HCT116 (cell line): ENCODE measurements at regions not wholly inside any gene's neighbourhood (a gene's known extent, or its start where the extent isn't known, plus 50 kb on each side); places are given as distances from the start of the nearest gene placed in this dataset.

Experiments
- MAX ChIP-seq: IDR thresholded peaks from 2 replicates; pipeline ENCODE4 v1.6.1; 2012
- POLR2A ChIP-seq: IDR thresholded peaks from 2 replicates; pipeline ENCODE4 v1.7.0; 2011; ENCODE audit warnings: borderline replicate concordance; ENCODE audit not compliant: insufficient read depth, insufficient read length; ENCODE audit errors: extremely low read depth
- SP1 ChIP-seq: IDR thresholded peaks from 2 replicates; pipeline ENCODE4 v1.6.1; 2012; ENCODE audit warnings: low read depth
- YY1 ChIP-seq: IDR thresholded peaks from 2 replicates; pipeline ENCODE4 v1.6.1; 2011; ENCODE audit warnings: low read length, low read depth, moderate library complexity, mild to moderate bottlenecking; ENCODE audit not compliant: insufficient replicate concordance; ENCODE audit errors: extremely low read depth
- TF ChIP-seq, protein P1 (sequence below), 3 experiments: fragments of 200-600 bp in 1 of 3; sonication (generic) in 1 of 3; IDR thresholded peaks in 2 of 3; conservative IDR thresholded peaks in 1 of 3; 2 replicates each; pipeline ENCODE4 v1.5.1; 2012 to 2017; ENCODE audit warnings: low read depth in 2 of 3, low read length in 2 of 3, antibody characterized with exemption in 1 of 3, borderline replicate concordance in 1 of 3, control low read depth in 1 of 3, mild to moderate bottlenecking in 1 of 3, mixed read lengths in 1 of 3, mixed run types in 1 of 3, moderate library complexity in 1 of 3; ENCODE audit not compliant: insufficient read depth in 1 of 3

GRCh38 chr9:93826209-93826608, 128.9 kb downstream of the BARX1 start:
- TF ChIP-seq, protein P1, sequence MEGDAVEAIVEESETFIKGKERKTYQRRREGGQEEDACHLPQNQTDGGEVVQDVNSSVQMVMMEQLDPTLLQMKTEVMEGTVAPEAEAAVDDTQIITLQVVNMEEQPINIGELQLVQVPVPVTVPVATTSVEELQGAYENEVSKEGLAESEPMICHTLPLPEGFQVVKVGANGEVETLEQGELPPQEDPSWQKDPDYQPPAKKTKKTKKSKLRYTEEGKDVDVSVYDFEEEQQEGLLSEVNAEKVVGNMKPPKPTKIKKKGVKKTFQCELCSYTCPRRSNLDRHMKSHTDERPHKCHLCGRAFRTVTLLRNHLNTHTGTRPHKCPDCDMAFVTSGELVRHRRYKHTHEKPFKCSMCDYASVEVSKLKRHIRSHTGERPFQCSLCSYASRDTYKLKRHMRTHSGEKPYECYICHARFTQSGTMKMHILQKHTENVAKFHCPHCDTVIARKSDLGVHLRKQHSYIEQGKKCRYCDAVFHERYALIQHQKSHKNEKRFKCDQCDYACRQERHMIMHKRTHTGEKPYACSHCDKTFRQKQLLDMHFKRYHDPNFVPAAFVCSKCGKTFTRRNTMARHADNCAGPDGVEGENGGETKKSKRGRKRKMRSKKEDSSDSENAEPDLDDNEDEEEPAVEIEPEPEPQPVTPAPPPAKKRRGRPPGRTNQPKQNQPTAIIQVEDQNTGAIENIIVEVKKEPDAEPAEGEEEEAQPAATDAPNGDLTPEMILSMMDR (IDR thresholded peaks at IDR 0.05 in 2 of 3, conservative IDR thresholded peaks at IDR 0.05 in 1 of 3; ENCODE audit: borderline replicate concordance in 1 of 3, insufficient read depth in 1 of 3, low read depth in 2 of 3, low read length in 2 of 3) = peak; percentile 26 to 55 (median 38); a peak in 4 of 6 replicates
- no peak for TF ChIP-seq POLR2A
- no peak for TF ChIP-seq YY1
- TF ChIP-seq SP1 = no peak
- peak; percentile 54 for TF ChIP-seq MAX
